Keratinocyte (primary cell): ENCODE measurements at regions not wholly inside any gene's neighbourhood (a gene's known extent, or its start where the extent isn't known, plus 50 kb on each side); places are given as distances from the start of the nearest gene placed in this dataset.

ENCODE experiments used
- DNase-seq: peaks from one replicate; pipeline ENCODE4 v3.0.0-alpha.2; 2011; ENCODE audit warnings: low read depth, missing footprints, low spot score
- FAIRE-seq: peaks from 2 replicates; lab custom pipeline; 2011; peaks lifted over from hg19 to GRCh38; lab: Jason Lieb, UNC
- H2AFZ ChIP-seq: 2 replicates; pipeline ENCODE4 v1.6.0; 2012; ENCODE audit warnings: low read length, control low read depth, inconsistent platforms; ENCODE audit not compliant: control insufficient read depth
- H3K27ac ChIP-seq: 2 replicates; pipeline ENCODE4 v1.5.1; 2011; ENCODE audit warnings: low read length; ENCODE audit not compliant: control insufficient read depth, insufficient read depth
- H3K27me3 ChIP-seq: 3 replicates; pipeline ENCODE4 v1.6.0; 2011; ENCODE audit warnings: low read length; ENCODE audit not compliant: control insufficient read depth, insufficient read depth; ENCODE audit errors: extremely low read depth
- H3K36me3 ChIP-seq, 2 experiments: 2 replicates in 1 of 2; 3 replicates in 1 of 2; pipeline ENCODE4 v1.5.1; 2011; ENCODE audit warnings: low read length in 2 of 2, mild to moderate bottlenecking in 1 of 2; ENCODE audit not compliant: control insufficient read depth in 2 of 2, insufficient read depth in 2 of 2; ENCODE audit errors: extremely low read depth in 1 of 2
- H3K4me1 ChIP-seq: 3 replicates; pipeline ENCODE4 v1.5.1; 2011; ENCODE audit warnings: low read length; ENCODE audit not compliant: control insufficient read depth, insufficient read depth; ENCODE audit errors: extremely low read depth
- H3K4me2 ChIP-seq: 3 replicates; pipeline ENCODE4 v1.6.0; 2011; ENCODE audit warnings: low read depth, low read length; ENCODE audit not compliant: control insufficient read depth, insufficient read depth; ENCODE audit errors: extremely low read depth
- H3K4me3 ChIP-seq, 3 experiments: fragments of 200-600 bp in 1 of 3; sonication (generic) in 1 of 3; 2 replicates in 2 of 3; 3 replicates in 1 of 3; pipeline ENCODE4 v1.5.1; 2011 to 2016; ENCODE audit warnings: low read length in 3 of 3, mild to moderate bottlenecking in 3 of 3, control low read depth in 2 of 3, inconsistent platforms in 1 of 3, low read depth in 1 of 3, mixed read lengths in 1 of 3, mixed run types in 1 of 3, moderate library complexity in 1 of 3; ENCODE audit not compliant: control insufficient read depth in 2 of 3, insufficient read depth in 2 of 3; ENCODE audit errors: extremely low read depth in 1 of 3
- H3K79me2 ChIP-seq: 2 replicates; pipeline ENCODE4 v1.6.0; 2012; ENCODE audit warnings: low read length; ENCODE audit not compliant: control insufficient read depth, insufficient read depth
- H3K9ac ChIP-seq: 3 replicates; pipeline ENCODE4 v1.6.0; 2011; ENCODE audit warnings: low read length; ENCODE audit not compliant: control insufficient read depth, insufficient read depth; ENCODE audit errors: extremely low read depth
- H3K9me1 ChIP-seq: 3 replicates; pipeline ENCODE4 v1.6.0; 2011; ENCODE audit warnings: low read length; ENCODE audit not compliant: control insufficient read depth, insufficient read depth; ENCODE audit errors: extremely low read depth
- H3K9me3 ChIP-seq: 2 replicates; pipeline ENCODE4 v1.5.1; 2012; ENCODE audit warnings: low read depth, low read length; ENCODE audit not compliant: control insufficient read depth
- H4K20me1 ChIP-seq: 3 replicates; pipeline ENCODE4 v1.6.0; 2011; ENCODE audit warnings: low read length; ENCODE audit not compliant: control insufficient read depth, insufficient read depth; ENCODE audit errors: extremely low read depth
- CTCF ChIP-seq, 3 experiments: IDR thresholded peaks in 1 of 3; conservative IDR thresholded peaks in 1 of 3; optimal IDR thresholded peaks in 1 of 3; 2 replicates in 2 of 3; 3 replicates in 1 of 3; pipeline versions ENCODE3 to v1.5.1; 2011; ENCODE audit warnings: low read length in 3 of 3, mild to moderate bottlenecking in 3 of 3, moderate library complexity in 2 of 3, control low read depth in 1 of 3, inconsistent platforms in 1 of 3; ENCODE audit not compliant: insufficient read depth in 2 of 3; ENCODE audit errors: extremely low read depth in 1 of 3
- EZH2 ChIP-seq: IDR thresholded peaks from one replicate; pipeline ENCODE4 v1.6.1; 2012; ENCODE audit warnings: inconsistent platforms, mild to moderate bottlenecking, low read length, moderate library complexity
- dilution Hi-C: fragments of 300-500 bp; cut with MboI; formaldehyde crosslinking; loops from one replicate; pipeline ENCODE4 v1.7.0; 2020; ENCODE audit warnings: low sequenced_read_pairs; ENCODE audit not compliant: extremely low pct_ligation_motif_present

- Histone ChIP-seq H3K79me2 (no peaks in the 10 kb centered on the region), H3K4me1 (no peaks in the 10 kb centered on the region), H2AFZ (no peak overlapping the region), H3K4me3 (no peak overlapping the region), H3K27ac (no peak overlapping the region), H4K20me1 (no peaks in the 10 kb centered on the region), H3K4me2 (no peak overlapping the region), H3K36me3 (no peaks in the 10 kb centered on the region), H3K9me1 (no peaks in the 10 kb centered on the region), H3K9me3 (no peaks in the 10 kb centered on the region), H3K27me3 (no peaks in the 10 kb centered on the region), H3K9ac (no peak overlapping the region)
- TF ChIP-seq CTCF (optimal IDR thresholded peaks at IDR 0.05 in 1 of 3, IDR thresholded peaks at IDR 0.05 in 1 of 3, conservative IDR thresholded peaks at IDR 0.05 in 1 of 3; ENCODE audit: extremely low read depth in 1 of 3, insufficient read depth in 2 of 3, low read length in 3 of 3) (no peak), EZH2 (no peak)
- FAIRE-seq (no peak), DNase-seq (no peak)
- dilution Hi-C loops: no loop called here
Measured at GRCh38 chr3:102143536-102143935, 291.3 kb upstream of the ZPLD1 start.

- H3K9me3 ChIP-seq: no peaks in the 10 kb centered on the region
- no peak overlapping the region for H3K27ac ChIP-seq
- H3K4me3 ChIP-seq: no peak overlapping the region
- no peak overlapping the region for H2AFZ ChIP-seq
- dilution Hi-C loops: no loop called here
- TF ChIP-seq EZH2: no peak
- no peak for TF ChIP-seq CTCF (optimal IDR thresholded peaks at IDR 0.05 in 1 of 3, IDR thresholded peaks at IDR 0.05 in 1 of 3, conservative IDR thresholded peaks at IDR 0.05 in 1 of 3; ENCODE audit: extremely low read depth in 1 of 3, insufficient read depth in 2 of 3, low read length in 3 of 3)
- no peak for DNase-seq
- no peaks in the 10 kb centered on the region for H3K36me3 ChIP-seq
- no peaks in the 10 kb centered on the region for H3K9me1 ChIP-seq
- no peaks in the 10 kb centered on the region for H3K79me2 ChIP-seq
- H3K4me2 ChIP-seq: no peak overlapping the region
- no peak for FAIRE-seq
- H3K9ac ChIP-seq: no peak overlapping the region
- no peaks in the 10 kb centered on the region for H3K4me1 ChIP-seq
- H3K27me3 ChIP-seq: no peaks in the 10 kb centered on the region
- H4K20me1 ChIP-seq: no peaks in the 10 kb centered on the region
Measured at GRCh38 chr3:102144063-102144462, 290.8 kb upstream of the ZPLD1 start.
